Neural cell (in vitro differentiated cells): ENCODE measurements at regions not wholly inside any gene's neighbourhood (a gene's known extent, or its start where the extent isn't known, plus 50 kb on each side); places are given as distances from the start of the nearest gene placed in this dataset.

ENCODE experiments used
- EP300 ChIP-seq: fragments of 450-650 bp; conservative IDR thresholded peaks from 2 replicates; pipeline ENCODE4 v1.6.1; 2014; ENCODE audit warnings: antibody characterized with exemption, mild to moderate bottlenecking, moderate library complexity; ENCODE audit not compliant: poor library complexity, severe bottlenecking
- EZH2 ChIP-seq: fragments of 200-600, 300-800 bp; shearing (Covaris generic), sonication (generic); IDR thresholded peaks from 2 replicates; pipeline ENCODE4 v1.6.1; 2014; ENCODE audit warnings: antibody characterized with exemption, low read length, borderline replicate concordance, mild to moderate bottlenecking; ENCODE audit not compliant: insufficient read depth, poor library complexity, severe bottlenecking
- POLR2AphosphoS5 ChIP-seq: IDR thresholded peaks from 2 replicates; pipeline ENCODE4 v1.6.1; 2012
- SMC3 ChIP-seq: fragments of 450-650 bp; conservative IDR thresholded peaks from 2 replicates; pipeline ENCODE4 v1.6.1; 2014; ENCODE audit warnings: antibody characterized with exemption, mild to moderate bottlenecking, moderate library complexity; ENCODE audit not compliant: poor library complexity
- TAF1 ChIP-seq: IDR thresholded peaks from 2 replicates; pipeline ENCODE4 v1.6.1; 2012; ENCODE audit warnings: low read depth
- TF ChIP-seq, protein P1 (sequence below): fragments of 450-650 bp; IDR thresholded peaks from 2 replicates; pipeline ENCODE4 v1.5.1; 2014; ENCODE audit warnings: antibody characterized with exemption, mild to moderate bottlenecking, moderate library complexity; ENCODE audit not compliant: poor library complexity, severe bottlenecking

DNA sequence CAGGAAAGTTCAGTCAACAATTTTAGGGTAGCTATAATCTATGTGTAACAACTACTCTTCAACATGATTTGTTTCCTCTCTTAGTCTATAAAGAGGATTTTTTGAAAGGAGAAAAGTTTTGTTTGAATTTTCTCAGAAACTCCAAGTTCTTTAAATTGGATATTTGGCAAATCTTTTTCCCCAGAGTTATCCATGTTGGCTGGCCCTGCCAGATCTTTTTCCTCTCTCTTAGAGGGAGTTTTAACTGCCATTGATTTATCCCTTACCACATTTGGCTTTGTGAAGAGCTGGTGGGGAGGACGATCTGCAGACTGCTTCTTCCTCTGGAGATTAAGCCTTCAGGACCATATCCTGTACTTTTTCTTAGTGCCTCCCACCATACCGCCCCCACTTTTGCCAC, 64.9 kb upstream of the ROPN1 start:
- TF ChIP-seq, protein P1, sequence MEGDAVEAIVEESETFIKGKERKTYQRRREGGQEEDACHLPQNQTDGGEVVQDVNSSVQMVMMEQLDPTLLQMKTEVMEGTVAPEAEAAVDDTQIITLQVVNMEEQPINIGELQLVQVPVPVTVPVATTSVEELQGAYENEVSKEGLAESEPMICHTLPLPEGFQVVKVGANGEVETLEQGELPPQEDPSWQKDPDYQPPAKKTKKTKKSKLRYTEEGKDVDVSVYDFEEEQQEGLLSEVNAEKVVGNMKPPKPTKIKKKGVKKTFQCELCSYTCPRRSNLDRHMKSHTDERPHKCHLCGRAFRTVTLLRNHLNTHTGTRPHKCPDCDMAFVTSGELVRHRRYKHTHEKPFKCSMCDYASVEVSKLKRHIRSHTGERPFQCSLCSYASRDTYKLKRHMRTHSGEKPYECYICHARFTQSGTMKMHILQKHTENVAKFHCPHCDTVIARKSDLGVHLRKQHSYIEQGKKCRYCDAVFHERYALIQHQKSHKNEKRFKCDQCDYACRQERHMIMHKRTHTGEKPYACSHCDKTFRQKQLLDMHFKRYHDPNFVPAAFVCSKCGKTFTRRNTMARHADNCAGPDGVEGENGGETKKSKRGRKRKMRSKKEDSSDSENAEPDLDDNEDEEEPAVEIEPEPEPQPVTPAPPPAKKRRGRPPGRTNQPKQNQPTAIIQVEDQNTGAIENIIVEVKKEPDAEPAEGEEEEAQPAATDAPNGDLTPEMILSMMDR: no peak
- TF ChIP-seq SMC3 (no peak), EZH2 (no peak), POLR2AphosphoS5 (no peak), TAF1 (no peak), EP300 (no peak)
